Ishikawa (cell line): ENCODE measurements at regions not wholly inside any gene's neighbourhood (a gene's known extent, or its start where the extent isn't known, plus 50 kb on each side); places are given as distances from the start of the nearest gene placed in this dataset.

Experiments used
- CEBPB ChIP-seq: IDR thresholded peaks from 2 replicates; pipeline ENCODE4 v1.6.1; 2012
- CREB1 ChIP-seq: IDR thresholded peaks from 2 replicates; pipeline ENCODE4 v1.6.1; 2012; ENCODE audit warnings: low read depth
- EGR1 ChIP-seq: IDR thresholded peaks from 2 replicates; pipeline ENCODE4 v1.6.1; 2012
- EP300 ChIP-seq: IDR thresholded peaks from 2 replicates; pipeline ENCODE4 v1.6.1; 2012; ENCODE audit warnings: borderline replicate concordance
- FOXM1 ChIP-seq: IDR thresholded peaks from 2 replicates; pipeline ENCODE4 v1.6.1; 2012; ENCODE audit warnings: low read depth, borderline replicate concordance
- NFIC ChIP-seq: IDR thresholded peaks from 2 replicates; pipeline ENCODE4 v1.6.1; 2012
- RAD21 ChIP-seq: IDR thresholded peaks from 2 replicates; pipeline ENCODE4 v1.6.1; 2012; ENCODE audit warnings: low read depth
- TAF1 ChIP-seq: IDR thresholded peaks from 2 replicates; pipeline ENCODE4 v1.6.1; 2012; ENCODE audit warnings: low read depth, mild to moderate bottlenecking
- TCF12 ChIP-seq: IDR thresholded peaks from 2 replicates; pipeline ENCODE4 v1.6.1; 2012; ENCODE audit warnings: low read depth
- TEAD4 ChIP-seq: IDR thresholded peaks from 2 replicates; pipeline ENCODE4 v1.6.1; 2012
- YY1 ChIP-seq: IDR thresholded peaks from 2 replicates; pipeline ENCODE4 v1.6.1; 2012; ENCODE audit warnings: low read depth
- ZBTB7A ChIP-seq: IDR thresholded peaks from 2 replicates; pipeline ENCODE4 v1.6.1; 2012; ENCODE audit warnings: low read depth
- TF ChIP-seq, protein P1 (sequence below): IDR thresholded peaks from 2 replicates; pipeline ENCODE4 v1.6.1; 2012
- TF ChIP-seq, protein P2 (sequence below): IDR thresholded peaks from 2 replicates; pipeline ENCODE4 v1.6.1; 2012; ENCODE audit warnings: low read depth, mild to moderate bottlenecking
- TF ChIP-seq, protein P3 (sequence below): IDR thresholded peaks from 2 replicates; pipeline ENCODE4 v1.6.1; 2012

DNA sequence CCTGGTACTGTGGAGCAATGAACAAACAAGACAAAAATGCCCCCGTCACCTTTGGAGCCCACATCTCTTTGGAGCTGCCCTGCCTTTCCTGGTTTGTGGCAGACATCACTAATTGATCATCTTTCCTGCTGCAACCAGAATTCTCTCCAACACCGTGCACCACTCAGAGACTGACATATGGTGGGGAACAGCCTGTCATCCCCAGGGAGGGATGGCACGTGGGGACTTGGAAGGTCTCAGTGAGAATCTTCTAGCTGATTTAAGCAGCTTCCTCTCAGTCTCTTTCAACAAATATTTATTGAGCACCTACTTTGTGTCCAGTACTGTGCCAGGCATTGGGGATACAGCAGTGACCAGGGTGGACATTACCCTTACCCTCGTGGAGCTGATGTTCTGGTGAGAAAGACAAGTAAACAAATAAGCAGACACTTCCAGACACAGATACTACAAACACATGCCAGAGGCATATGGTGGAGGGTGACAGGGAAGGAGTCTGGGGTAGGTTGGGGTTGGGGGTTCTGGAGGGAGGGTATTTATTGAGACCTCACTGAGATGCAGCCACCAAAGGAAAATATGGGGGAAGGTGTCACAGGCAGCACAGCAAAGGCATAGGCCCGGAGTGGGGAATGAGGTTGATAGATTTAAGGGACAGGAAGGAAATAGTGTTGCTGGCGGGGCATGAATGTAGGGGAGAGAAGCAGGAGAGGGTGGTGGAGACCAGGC is 82.3 kb downstream of the CEBPB start:
- TF ChIP-seq CEBPB (no peak), EGR1 (no peak), TCF12 (no peak), FOXM1 (no peak), EP300 (no peak)
- TF ChIP-seq, protein P1, sequence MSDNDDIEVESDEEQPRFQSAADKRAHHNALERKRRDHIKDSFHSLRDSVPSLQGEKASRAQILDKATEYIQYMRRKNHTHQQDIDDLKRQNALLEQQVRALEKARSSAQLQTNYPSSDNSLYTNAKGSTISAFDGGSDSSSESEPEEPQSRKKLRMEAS = no peak
- TF ChIP-seq, protein P2, sequence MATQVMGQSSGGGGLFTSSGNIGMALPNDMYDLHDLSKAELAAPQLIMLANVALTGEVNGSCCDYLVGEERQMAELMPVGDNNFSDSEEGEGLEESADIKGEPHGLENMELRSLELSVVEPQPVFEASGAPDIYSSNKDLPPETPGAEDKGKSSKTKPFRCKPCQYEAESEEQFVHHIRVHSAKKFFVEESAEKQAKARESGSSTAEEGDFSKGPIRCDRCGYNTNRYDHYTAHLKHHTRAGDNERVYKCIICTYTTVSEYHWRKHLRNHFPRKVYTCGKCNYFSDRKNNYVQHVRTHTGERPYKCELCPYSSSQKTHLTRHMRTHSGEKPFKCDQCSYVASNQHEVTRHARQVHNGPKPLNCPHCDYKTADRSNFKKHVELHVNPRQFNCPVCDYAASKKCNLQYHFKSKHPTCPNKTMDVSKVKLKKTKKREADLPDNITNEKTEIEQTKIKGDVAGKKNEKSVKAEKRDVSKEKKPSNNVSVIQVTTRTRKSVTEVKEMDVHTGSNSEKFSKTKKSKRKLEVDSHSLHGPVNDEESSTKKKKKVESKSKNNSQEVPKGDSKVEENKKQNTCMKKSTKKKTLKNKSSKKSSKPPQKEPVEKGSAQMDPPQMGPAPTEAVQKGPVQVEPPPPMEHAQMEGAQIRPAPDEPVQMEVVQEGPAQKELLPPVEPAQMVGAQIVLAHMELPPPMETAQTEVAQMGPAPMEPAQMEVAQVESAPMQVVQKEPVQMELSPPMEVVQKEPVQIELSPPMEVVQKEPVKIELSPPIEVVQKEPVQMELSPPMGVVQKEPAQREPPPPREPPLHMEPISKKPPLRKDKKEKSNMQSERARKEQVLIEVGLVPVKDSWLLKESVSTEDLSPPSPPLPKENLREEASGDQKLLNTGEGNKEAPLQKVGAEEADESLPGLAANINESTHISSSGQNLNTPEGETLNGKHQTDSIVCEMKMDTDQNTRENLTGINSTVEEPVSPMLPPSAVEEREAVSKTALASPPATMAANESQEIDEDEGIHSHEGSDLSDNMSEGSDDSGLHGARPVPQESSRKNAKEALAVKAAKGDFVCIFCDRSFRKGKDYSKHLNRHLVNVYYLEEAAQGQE = no peak
- TF ChIP-seq, protein P3, sequence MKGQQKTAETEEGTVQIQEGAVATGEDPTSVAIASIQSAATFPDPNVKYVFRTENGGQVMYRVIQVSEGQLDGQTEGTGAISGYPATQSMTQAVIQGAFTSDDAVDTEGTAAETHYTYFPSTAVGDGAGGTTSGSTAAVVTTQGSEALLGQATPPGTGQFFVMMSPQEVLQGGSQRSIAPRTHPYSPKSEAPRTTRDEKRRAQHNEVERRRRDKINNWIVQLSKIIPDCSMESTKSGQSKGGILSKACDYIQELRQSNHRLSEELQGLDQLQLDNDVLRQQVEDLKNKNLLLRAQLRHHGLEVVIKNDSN = no peak

DNA sequence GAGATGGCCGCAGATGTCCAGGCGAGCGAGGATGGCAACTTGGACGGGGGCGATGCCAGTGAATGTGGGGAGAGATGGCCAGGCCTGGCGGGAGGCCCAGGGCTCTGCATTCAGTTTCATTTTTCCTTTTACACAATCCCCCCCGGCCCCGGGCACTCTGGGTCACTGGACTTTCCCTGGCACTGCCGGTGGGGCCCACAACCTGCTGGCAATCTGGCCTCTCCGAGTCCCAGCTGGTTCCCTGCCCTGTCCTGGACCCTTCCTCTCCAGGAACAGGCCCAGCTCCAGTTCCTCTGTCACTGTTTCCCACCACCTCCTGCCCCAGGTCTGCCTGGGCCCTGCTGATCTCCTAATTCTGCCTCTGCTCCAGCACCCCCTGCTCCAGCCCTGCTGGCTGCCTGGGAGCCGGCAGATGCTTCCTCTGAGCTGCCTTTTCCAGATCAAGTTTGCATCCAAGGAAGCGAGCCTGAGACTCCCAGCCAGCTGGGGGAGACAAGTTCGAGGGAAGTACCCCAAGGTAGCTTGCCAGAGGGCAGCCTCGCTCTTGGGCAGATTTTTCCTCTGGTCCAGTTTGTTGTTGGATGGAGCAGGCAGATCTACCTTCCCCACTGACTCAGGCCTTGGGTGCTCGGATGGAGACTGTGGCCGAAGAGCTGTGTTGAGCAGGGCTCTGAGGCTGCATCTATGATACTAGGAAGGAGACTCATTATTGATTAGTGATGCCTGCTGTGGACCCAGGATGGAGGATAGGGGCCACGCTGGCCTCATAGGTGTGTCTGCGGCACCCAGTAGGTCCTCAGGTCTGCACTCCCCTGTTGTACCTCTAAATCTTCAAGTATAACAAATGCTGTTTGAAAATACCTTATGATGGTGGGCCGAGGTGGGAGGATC is 83.2 kb downstream of the CEBPB start:
- TF ChIP-seq EGR1 (no peak), TCF12 (no peak)

DNA sequence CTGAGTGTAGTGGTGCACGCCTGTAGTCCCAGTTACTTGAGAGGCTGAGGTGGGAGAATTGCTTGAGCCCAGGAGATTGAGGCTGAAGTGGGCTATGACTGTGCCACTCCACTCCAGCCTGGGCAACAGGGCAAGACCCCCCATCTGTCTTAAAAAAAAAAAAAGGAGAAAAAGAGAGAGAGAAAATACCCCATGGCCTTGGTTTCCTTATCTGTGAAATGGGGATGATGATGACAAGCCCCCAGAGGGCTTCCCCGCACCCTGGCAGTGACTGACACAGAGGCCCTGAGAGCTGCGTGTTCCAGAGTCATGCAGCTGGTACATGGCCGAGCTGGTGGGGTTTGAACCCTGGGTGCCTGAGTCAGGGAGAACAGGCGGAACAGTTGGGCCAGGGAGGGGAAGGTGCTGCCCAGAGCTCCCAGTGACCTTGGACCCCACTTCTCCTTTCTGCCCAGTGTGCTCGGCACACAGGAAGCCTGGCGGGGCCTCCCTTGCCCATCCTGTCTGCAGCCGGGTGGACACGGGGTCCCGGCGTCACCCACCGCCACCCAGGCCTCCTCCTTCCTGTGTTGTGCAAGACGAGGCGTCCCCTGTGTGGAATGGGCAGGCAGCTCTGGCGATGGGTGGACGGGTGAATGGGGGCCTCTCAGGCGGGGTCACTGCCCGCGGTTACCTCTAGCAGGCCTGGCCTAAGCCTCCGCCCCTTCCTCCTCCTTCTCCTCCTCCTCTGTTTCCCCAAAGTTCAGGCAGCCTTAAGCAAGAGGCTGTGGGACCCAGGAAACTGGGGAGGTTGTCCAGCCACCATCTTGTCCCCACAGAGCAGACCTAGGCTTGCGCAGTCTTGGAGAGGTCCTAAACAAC is 84.2 kb downstream of the CEBPB start:
- TF ChIP-seq ZBTB7A = no peak
- TF ChIP-seq, protein P3 = no peak
- no peak for TF ChIP-seq RAD21
- TF ChIP-seq CEBPB = no peak
- TF ChIP-seq, protein P1 = no peak
- TF ChIP-seq, protein P2 = no peak
- no peak for TF ChIP-seq NFIC
- no peak for TF ChIP-seq CREB1
- no peak for TF ChIP-seq EGR1
- no peak for TF ChIP-seq TCF12
- no peak for TF ChIP-seq FOXM1
- TF ChIP-seq EP300 = no peak
- TF ChIP-seq TEAD4 = no peak
- TF ChIP-seq YY1 = no peak
- no peak for TF ChIP-seq TAF1

DNA sequence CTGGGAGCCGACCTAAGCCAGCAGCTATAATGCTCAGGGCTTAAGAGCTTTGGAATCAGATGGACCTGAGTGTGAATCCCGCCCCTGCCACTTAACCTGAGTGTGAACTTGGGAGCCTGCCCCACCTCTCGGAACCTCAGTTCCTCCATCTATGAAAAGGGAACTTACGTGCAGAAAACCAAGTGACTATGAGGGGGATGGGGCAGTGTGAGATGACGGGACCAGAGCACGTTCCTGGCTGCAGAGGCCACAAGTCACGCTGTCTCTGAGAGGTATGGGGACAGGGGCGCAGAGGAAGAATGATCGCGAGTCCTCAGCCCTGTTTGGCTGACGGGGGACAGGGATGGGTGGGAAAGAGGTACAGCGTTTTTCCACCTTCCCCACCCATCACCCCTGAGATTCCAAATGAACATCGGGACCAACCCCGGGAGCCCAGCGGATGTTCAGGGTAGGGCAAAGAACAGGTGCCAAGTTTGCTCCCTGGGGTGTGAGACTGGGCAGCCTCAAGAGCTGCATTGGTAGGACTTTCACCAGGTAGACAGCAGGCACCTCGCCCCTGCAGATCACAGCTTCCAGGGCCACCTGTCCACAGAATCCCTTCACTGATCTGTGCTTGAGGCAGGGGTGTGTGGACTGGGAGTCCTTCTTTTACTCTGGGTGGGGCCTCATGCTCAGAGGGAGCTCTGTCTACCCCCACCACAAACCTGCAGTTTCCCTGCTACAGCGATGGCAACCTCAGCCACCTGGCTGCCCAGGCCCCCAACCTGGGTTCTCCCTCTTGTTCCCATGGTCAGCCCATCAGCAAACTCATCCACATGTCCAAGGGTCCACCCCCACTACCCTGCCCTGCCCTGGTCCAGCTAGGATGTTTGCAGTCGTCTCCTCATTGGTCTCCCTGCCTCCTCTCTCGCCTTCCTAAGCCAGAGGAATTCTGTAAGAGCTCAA is 85.8 kb downstream of the CEBPB start:
- no peak for TF ChIP-seq FOXM1
- no peak for TF ChIP-seq TAF1
- TF ChIP-seq ZBTB7A = no peak
- TF ChIP-seq, protein P2 = no peak
- TF ChIP-seq EGR1 = no peak
- no peak for TF ChIP-seq EP300
